PC-9 (cell line): ENCODE measurements at regions not wholly inside any gene's neighbourhood (a gene's known extent, or its start where the extent isn't known, plus 50 kb on each side); places are given as distances from the start of the nearest gene placed in this dataset.

Experiments used
- BruUV-seq: library from RNA; stranded (reverse); fragments of 400-500 nt; replicated peaks from 2 replicates; lab custom pipeline; 2021; lab: Mats Ljungman, UMichigan
- CTCF ChIA-PET: fragments of 300-600 bp; sonication (Branson Sonifier 250); formaldehyde crosslinking; loops from one replicate; lab custom pipeline; 2022; ENCODE audit warnings: antibody characterized with exemption; lab: Charles Lee
- POLR2A ChIA-PET: fragments of 300-600 bp; sonication (Branson Sonifier 250); formaldehyde crosslinking; loops from one replicate; lab custom pipeline; 2022; ENCODE audit warnings: antibody characterized with exemption; ENCODE audit not compliant: unreplicated experiment; lab: Charles Lee
- DNase-seq, 2 experiments: peaks; one replicate each; pipeline versions ENCODE4 v3.0.0 to v3.0.0-alpha.2; 2015 to 2022; ENCODE audit warnings: mixed read lengths in 1 of 2
- H2AFZ ChIP-seq: fragments of 200-600 bp; sonication (generic); 2 replicates; pipeline ENCODE4 v1.8.1; 2017; ENCODE audit warnings: antibody characterized with exemption
- H3F3A ChIP-seq: fragments of 200-600 bp; sonication (generic); 2 replicates; pipeline ENCODE4 v1.8.1; 2017; ENCODE audit warnings: antibody characterized with exemption, mild to moderate bottlenecking, low read depth; ENCODE audit not compliant: insufficient read depth
- H3K27ac ChIP-seq: fragments of 200-600 bp; sonication (generic); 2 replicates; pipeline ENCODE4 v1.6.1; 2016; ENCODE audit warnings: mixed run types
- H3K27me3 ChIP-seq: fragments of 200-600 bp; sonication (generic); 2 replicates; pipeline ENCODE4 v1.6.1; 2016; ENCODE audit warnings: low read depth, mixed run types; ENCODE audit not compliant: insufficient read depth
- H3K36me3 ChIP-seq: fragments of 200-600 bp; sonication (generic); 2 replicates; pipeline ENCODE4 v1.6.1; 2016; ENCODE audit warnings: low read depth, mixed run types
- H3K4me1 ChIP-seq: fragments of 200-600 bp; sonication (generic); replicated peaks from 2 replicates; pipeline ENCODE4 v1.6.1; 2016; ENCODE audit warnings: mixed run types; ENCODE audit not compliant: insufficient read depth
- H3K4me2 ChIP-seq: fragments of 200-600 bp; sonication (generic); 2 replicates; pipeline ENCODE4 v1.6.1; 2017; ENCODE audit warnings: mixed run types
- H3K4me3 ChIP-seq: fragments of 200-600 bp; sonication (generic); 2 replicates; pipeline ENCODE4 v1.6.1; 2016; ENCODE audit warnings: mixed run types
- H3K79me2 ChIP-seq: fragments of 200-600 bp; sonication (generic); 2 replicates; pipeline ENCODE4 v1.6.1; 2017; ENCODE audit warnings: low read depth, mixed run types
- H3K9me2 ChIP-seq: fragments of 200-600 bp; sonication (generic); 2 replicates; pipeline ENCODE4 v1.8.1; 2017; ENCODE audit warnings: mild to moderate bottlenecking; ENCODE audit not compliant: insufficient read depth
- H3K9me3 ChIP-seq: fragments of 200-600 bp; sonication (generic); 2 replicates; pipeline ENCODE4 v1.8.1; 2016; ENCODE audit warnings: low read depth; ENCODE audit not compliant: insufficient read depth
- H4K20me1 ChIP-seq: fragments of 200-600 bp; sonication (generic); 2 replicates; pipeline ENCODE4 v1.8.1; 2017; ENCODE audit not compliant: insufficient read depth
- CTCF ChIP-seq: fragments of 200-600 bp; sonication (generic); conservative IDR thresholded peaks from 2 replicates; pipeline ENCODE4 v1.6.1; 2017; ENCODE audit warnings: mixed run types, antibody characterized with exemption, mild to moderate bottlenecking, moderate library complexity
- EZH2 ChIP-seq: fragments of 200-600 bp; sonication (generic); IDR thresholded peaks from 2 replicates; pipeline ENCODE4 v1.8.0; 2017; ENCODE audit warnings: antibody characterized with exemption, low read depth
- intact Hi-C: fragments of 100-400 bp; cut with micrococcal nuclease; formaldehyde crosslinking; loops from one replicate; pipeline ENCODE4 v1.10.0; 2022; ENCODE audit not compliant: unreplicated experiment

GRCh38 chr10:61832866-61833481 is 68.5 kb upstream of the ARID5B start:
- ChIA-PET POLR2A (no interaction called here), CTCF (interaction anchor here (2.6 kb wide), 1 partner anchor 82 kb away, joined by 27 read pairs; no protein-coding TSS in a partner anchor)
- H3K9me3 ChIP-seq = peaks cover 6% of the 10 kb centered on the region
- no peaks in the 10 kb centered on the region for H3K9me2 ChIP-seq
- peak in 1 of 2 experiments; percentile 66 for DNase-seq
- H3F3A ChIP-seq = peaks cover 16% of the 10 kb centered on the region
- intact Hi-C loops = loop anchor here (10.0 kb wide), 1 partner anchor 208 kb away; no protein-coding TSS in a partner anchor
- no peaks in the 10 kb centered on the region for H4K20me1 ChIP-seq
- H3K79me2 ChIP-seq = no peaks in the 10 kb centered on the region
- H3K27me3 ChIP-seq = no peaks in the 10 kb centered on the region
- peak overlapping the region; percentile 40 for H3K27ac ChIP-seq
- no peak overlapping the region for H2AFZ ChIP-seq
- TF ChIP-seq CTCF (no peak), EZH2 (no peak)
- peaks cover 59% of the 10 kb centered on the region for H3K4me1 ChIP-seq
- H3K4me3 ChIP-seq = no peak overlapping the region
- no peaks in the 10 kb centered on the region for H3K36me3 ChIP-seq
- no TSS peak for BruUV-seq
- H3K4me2 ChIP-seq = 0 out of 2 replicates have a peak overlapping the region, but pooled peaks have one; percentile 1

- peak in 1 of 2 experiments; percentile 89 for DNase-seq
- H3K4me3 ChIP-seq = no peak overlapping the region
- no peaks in the 10 kb centered on the region for H4K20me1 ChIP-seq
- intact Hi-C loops = loop anchor here (10.0 kb wide), 1 partner anchor 210 kb away; no protein-coding TSS in a partner anchor
- CTCF ChIA-PET = interaction anchor here (0.9 to 2.6 kb wide), 4 partner anchors 55 to 102 kb away, joined by 3 to 27 read pairs (median 3); no protein-coding TSS in a partner anchor
- no peaks in the 10 kb centered on the region for H3K27me3 ChIP-seq
- H3K9me3 ChIP-seq = peaks cover 6% of the 10 kb centered on the region
- no peak for TF ChIP-seq CTCF
- TF ChIP-seq EZH2 = no peak
- no peaks in the 10 kb centered on the region for H3K9me2 ChIP-seq
- no peaks in the 10 kb centered on the region for H3K36me3 ChIP-seq
- H2AFZ ChIP-seq = no peak overlapping the region
- H3K4me2 ChIP-seq = peak overlapping the region; percentile 40
- H3K79me2 ChIP-seq = no peaks in the 10 kb centered on the region
- peaks cover 22% of the 10 kb centered on the region for H3F3A ChIP-seq
- BruUV-seq = no TSS peak
- peak overlapping the region; percentile 18; the same call in 1 of the 2 replicates for H3K27ac ChIP-seq
- peaks cover 69% of the 10 kb centered on the region for H3K4me1 ChIP-seq
- POLR2A ChIA-PET = no interaction called here
Observed at GRCh38 chr10:61834519-61834918, 67.0 kb upstream of the ARID5B start.

- Histone ChIP-seq H3K27ac (peak overlapping the region; percentile 70), H4K20me1 (no peaks in the 10 kb centered on the region), H3K9me2 (no peaks in the 10 kb centered on the region), H3K4me3 (no peak overlapping the region), H3K36me3 (no peaks in the 10 kb centered on the region), H3K27me3 (no peaks in the 10 kb centered on the region), H3K4me1 (peaks cover 69% of the 10 kb centered on the region), H3K9me3 (peaks cover 6% of the 10 kb centered on the region; the same call in 1 of the 2 replicates), H3K79me2 (no peaks in the 10 kb centered on the region), H3F3A (peaks cover 22% of the 10 kb centered on the region), H3K4me2 (peak overlapping the region; percentile 68), H2AFZ (no peak overlapping the region)
- ChIA-PET CTCF (interaction anchor here (0.5 to 2.6 kb wide), 7 partner anchors 56 to 432 kb away, joined by 3 to 27 read pairs (median 3); partner anchors contain the start of gene ARID5B), POLR2A (interaction anchor here (0.6 to 0.7 kb wide), 2 partner anchors 62 to 1297 kb away, joined by 5 to 6 read pairs; no protein-coding TSS in a partner anchor)
- TF ChIP-seq CTCF (peak; percentile 59; the same call in 1 of the 2 replicates), EZH2 (no peak)
- intact Hi-C loops = loop anchor here (1.0 to 10.0 kb wide), 6 partner anchors 48 to 1019 kb away; no protein-coding TSS in a partner anchor
- DNase-seq = no peak
- BruUV-seq = no TSS peak
Observed at GRCh38 chr10:61835069-61835945, 66.2 kb upstream of the ARID5B start.
